HG03432 (cell line): ENCODE measurements at regions not wholly inside any gene's neighbourhood (a gene's known extent, or its start where the extent isn't known, plus 50 kb on each side); places are given as distances from the start of the nearest gene placed in this dataset.
"Not testable (repeated sequence)": the region's sequence is repeated elsewhere in the genome, so short reads cannot be mapped to it uniquely, and the experiment has no call there.

ENCODE experiments used
- ATAC-seq: cut with Tn5 transposase; IDR thresholded peaks from one replicate; pipeline ENCODE4 v1.9.1; 2021; ENCODE audit warnings: mild to moderate bottlenecking, moderate library complexity; ENCODE audit not compliant: unreplicated experiment

GRCh38 chr4:127400276-127400675 lies 232.5 kb upstream of the INTU start:
- ATAC-seq = no peak

- ATAC-seq = peak; percentile 92
Observed at GRCh38 chr4:127400731-127401346, 231.9 kb upstream of the INTU start.

DNA sequence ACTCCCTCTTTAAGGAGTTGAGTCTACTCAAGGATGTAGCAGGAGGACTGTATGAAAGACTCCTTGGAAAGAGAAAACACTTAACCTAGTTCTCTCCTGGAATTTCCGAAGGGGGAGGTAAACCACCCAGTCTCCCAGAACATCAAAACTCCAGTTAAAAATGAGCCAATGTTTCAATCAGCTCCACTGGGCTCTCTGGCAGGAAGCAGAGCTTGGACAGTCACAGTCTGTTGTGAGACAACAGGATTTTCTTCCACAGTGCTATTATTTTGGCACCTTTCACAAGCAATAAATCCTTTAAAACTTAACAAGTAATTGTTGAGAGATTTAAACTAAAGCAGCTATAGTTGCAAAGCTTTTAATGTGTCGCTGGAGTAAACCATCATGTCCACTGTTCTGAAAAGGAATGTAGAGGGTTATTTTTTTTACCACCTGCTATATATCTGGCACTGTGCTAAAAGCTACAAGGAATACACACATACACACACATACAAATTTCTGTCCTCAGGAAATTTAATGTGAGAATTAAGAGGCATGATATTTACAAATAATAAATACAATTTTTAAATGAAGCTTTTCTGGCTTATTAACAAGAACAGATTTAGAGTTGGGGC lies 229.2 kb upstream of the INTU start:
- no peak for ATAC-seq

- no peak for ATAC-seq
Observed at GRCh38 chr4:127406187-127406586, 226.6 kb upstream of the INTU start.

GRCh38 chr4:127407572-127407971 lies 225.2 kb upstream of the INTU start:
- ATAC-seq = not testable (repeated sequence)

GRCh38 chr4:127410201-127410600 lies 222.6 kb upstream of the INTU start:
- ATAC-seq = no peak

- no peak for ATAC-seq
Observed at GRCh38 chr4:127410644-127411043, 222.1 kb upstream of the INTU start.

- ATAC-seq = no peak
Observed at GRCh38 chr4:127414951-127415606, 217.7 kb upstream of the INTU start.

DNA sequence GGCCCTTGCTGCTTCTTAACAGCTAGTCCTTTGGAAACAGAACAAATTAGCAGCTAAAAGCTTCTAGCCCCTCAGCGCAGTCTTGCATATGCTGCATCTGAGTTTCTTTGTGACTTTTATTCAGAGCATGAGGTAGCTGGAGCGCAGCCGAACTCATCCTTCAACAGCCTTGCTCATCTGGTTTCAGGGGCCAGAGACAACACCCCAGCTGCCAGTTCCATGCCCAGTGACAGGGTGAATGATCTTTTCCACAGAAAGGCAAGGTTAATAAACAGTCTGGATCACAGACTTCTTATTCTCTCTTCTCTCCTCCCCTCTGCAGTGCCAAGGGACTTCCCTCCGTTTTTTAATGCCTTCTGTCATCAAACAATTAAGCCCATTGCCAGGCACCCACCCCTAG lies 216.6 kb upstream of the INTU start:
- no peak for ATAC-seq

DNA sequence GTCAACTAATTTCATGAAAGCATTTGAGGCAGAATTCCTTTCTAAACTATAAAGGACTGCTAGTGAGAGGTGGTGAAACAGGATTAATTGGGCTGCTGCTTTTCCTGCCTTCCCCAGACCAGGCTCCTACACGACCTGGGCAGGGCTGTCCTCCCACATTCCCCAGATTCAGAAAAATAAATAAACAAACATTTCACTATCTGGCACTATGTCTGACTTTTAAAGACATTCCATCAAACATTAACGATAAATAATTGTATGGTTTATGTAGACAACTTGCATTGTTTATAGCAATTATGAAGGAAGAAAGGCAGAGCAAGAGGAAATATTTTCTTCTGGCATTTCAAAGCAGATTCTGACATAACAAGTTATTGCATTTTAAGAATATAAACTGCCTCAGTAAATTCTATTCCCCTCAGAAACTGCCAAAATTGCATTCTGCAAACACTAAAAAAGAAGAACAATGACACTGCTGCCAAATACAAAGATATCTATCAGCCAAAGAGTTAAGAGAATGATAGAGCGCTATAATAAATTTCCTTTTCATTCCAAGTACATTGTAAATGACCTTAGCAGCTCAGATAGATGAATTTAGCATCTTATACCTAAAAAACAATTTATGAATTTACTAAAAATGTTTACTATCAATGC lies 214.7 kb upstream of the INTU start:
- ATAC-seq = no peak

DNA sequence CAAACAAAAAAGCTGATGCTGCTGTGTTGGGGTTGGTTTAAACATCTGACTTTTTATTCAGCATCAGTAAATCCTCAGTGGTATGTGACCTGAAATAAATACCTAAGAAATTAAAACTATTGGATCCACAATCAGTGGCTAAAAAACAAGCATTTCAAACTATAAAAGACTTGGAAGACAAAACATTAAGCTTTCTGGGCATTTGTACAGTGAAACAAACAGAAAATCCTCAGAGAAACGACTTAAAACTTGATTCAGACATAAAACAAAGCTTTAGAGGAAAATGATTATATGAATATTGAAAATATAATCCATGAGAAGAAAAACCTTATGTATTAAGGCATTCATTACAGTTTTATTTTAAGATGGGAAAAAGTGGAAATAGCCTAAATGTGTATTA lies 213.3 kb upstream of the INTU start:
- ATAC-seq = no peak

GRCh38 chr4:127421437-127421836 lies 211.3 kb upstream of the INTU start:
- ATAC-seq = no peak

GRCh38 chr4:127425202-127425845 lies 207.4 kb upstream of the INTU start:
- ATAC-seq = no peak

- ATAC-seq = no peak
Observed at GRCh38 chr4:127425851-127426250, 206.9 kb upstream of the INTU start.

DNA sequence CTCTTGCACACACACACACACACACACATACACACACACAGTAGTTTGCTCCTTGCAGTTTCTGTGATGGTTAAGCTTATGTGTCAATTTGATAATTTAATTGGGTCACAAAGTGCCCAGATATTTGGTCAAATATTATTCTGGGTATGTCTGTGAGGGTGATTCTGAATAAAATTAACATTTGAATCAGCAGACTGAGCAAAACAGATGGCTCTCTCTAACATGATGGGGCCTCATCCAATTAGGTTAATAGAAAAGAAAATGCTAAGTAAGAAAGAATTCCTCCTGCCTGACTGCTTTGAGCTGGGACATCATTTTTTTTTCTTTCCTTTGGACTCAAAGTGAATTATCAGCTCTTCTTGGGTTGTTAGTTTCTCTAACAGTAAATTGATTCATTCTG lies 191.2 kb upstream of the INTU start:
- ATAC-seq = no peak

DNA sequence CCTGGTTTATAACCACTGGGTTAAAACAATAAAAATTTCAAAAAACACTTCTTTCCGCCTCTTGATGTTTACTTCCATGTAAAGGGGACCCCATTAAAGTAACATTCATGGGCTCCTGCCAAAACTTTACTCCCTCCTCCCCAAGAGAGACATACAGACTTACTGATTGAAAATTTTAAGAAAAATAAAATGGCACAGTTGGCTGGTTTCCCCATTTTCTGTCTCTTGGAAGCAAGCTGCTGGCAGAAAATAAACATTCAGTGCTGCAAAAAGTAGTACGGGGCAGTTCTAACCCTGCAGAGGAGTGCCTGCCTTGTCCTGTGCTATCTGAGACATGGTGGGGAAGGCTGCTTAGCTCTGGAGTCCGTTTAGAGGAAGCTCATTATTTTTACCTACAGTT lies 187.3 kb upstream of the INTU start:
- no peak for ATAC-seq

DNA sequence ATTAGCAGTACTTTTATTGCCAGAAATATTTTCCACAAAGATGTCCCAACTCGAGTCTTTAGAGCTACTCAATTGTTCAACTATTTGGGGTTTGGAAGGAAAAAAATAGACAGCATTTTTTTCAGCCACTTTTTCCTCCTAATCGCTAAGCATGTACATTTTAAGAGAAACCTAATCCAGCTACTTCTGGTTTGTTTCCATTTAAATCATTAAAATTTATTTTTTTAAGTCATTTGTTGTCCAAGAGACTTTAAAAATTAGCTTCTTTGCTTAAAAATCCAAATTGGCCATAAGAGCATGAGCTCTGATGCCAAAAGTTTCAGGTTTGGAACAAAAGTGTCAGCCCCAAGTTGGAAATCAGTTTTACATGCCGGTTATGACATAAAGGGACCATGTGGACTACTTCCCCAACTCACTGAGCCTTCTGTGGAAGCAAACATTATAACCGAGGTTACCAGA lies 186.3 kb upstream of the INTU start:
- no peak for ATAC-seq

DNA sequence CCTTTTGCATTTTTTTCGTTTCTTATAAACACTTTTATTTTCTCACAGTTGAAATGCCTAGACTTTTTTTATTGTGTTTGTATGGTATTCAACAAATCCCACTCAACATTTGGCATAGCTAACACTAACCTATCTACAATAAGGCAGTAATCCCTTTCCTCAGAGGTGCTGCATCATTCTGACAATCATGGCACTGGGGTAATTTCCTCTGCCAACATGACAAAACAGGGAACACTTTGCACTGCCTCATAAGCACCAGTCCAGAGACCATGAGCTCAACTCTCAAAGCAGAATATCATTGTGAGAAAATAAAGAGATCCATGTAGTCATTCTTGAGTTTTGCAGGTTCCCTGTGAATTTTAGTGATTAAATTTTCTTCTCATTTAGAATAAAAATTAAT lies 183.8 kb upstream of the INTU start:
- no peak for ATAC-seq

GRCh38 chr4:127449449-127449848 lies 183.3 kb upstream of the INTU start:
- no peak for ATAC-seq

- ATAC-seq = no peak
Observed at GRCh38 chr4:127450276-127450675, 182.5 kb upstream of the INTU start.

GRCh38 chr4:127463883-127464282 lies 168.9 kb upstream of the INTU start:
- no peak for ATAC-seq
